SK-MEL-5 (cell line): ENCODE measurements at regions not wholly inside any gene's neighbourhood (a gene's known extent, or its start where the extent isn't known, plus 50 kb on each side); places are given as distances from the start of the nearest gene placed in this dataset.

ENCODE experiments used
- DNase-seq: peaks from one replicate; pipeline ENCODE4 v3.0.0-alpha.2; 2016; ENCODE audit warnings: low read depth, low spot score
- in situ Hi-C: cut with HindIII; loops from 2 replicates; pipeline ENCODE4 v1.10.0; 2016; ENCODE audit warnings: low sequenced_read_pairs, high pct_unique_total_duplicates, low pct_unique_long_range_greater_than_20kb

- DNase-seq = peak; percentile 8
- in situ Hi-C loops = no loop called here
Measured at GRCh38 chr13:47148543-47148942, 251.7 kb upstream of the HTR2A start.

GRCh38 chr13:47147812-47148119 is 250.9 kb upstream of the HTR2A start:
- in situ Hi-C loops = no loop called here
- no peak for DNase-seq

- in situ Hi-C loops = no loop called here
- no peak for DNase-seq
Measured at GRCh38 chr13:47146991-47147811, 250.3 kb upstream of the HTR2A start.

DNA sequence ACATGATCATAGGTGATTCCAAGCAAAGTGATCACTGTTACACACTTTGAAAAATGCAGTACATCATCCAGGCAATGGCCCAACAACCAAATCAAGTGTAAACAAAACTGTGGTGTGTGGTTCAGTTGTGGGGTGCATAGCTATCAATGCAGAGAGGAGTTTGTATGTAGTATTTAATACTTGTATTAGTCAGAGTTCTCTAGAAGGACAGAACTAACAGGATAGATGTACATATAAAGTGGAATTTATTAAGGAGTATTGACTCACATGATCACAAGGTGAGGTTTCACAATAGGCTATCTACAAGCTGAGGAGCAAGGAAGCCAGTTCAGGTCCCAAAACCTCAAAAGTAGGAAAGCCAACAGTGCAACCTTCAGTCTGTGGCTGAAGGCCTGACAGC is 249.3 kb upstream of the HTR2A start:
- DNase-seq = no peak

GRCh38 chr13:47144782-47145181 is 247.9 kb upstream of the HTR2A start:
- in situ Hi-C loops = no loop called here
- DNase-seq = no peak

More for the DNA sequence above, 249.3 kb upstream of the HTR2A start:
- in situ Hi-C loops = no loop called here

DNA sequence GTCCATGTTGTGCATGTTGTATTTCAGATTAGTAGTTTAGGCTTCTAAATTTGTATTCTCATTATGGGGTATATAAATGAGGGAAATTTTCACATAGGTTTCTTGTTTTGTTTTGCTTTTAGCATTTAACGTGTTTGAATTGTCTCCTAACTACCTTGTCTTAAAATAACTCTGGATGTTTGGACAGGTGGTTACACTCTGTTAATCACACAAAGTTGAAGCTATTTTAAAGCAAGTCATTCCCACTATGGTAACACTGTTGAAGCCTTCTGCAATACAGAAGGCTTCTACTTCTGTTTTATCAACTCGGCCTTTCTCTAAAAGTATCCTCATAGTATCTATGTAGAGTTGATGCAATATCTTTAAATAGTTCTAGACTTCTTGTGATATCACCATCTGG is 245.3 kb upstream of the HTR2A start:
- no peak for DNase-seq
- in situ Hi-C loops = no loop called here

DNA sequence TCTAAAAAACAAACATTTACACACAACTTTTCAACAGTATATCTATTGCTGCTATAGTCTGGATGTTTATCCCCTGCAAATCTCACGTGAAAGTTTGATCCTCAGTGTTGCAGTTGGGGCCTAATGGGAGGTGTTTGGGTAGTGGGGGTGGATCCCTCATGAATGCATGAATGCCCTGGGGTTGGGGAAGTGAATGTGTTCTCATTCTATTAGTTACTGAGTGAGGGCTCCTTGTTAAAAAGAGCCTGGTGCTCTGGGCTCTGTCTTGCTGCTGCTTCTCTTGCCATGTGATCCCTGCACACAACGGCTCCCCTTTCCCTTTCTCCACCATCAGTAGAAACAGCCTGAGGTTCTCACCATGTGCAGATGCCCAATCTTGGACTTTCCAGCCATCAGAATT is 242.7 kb upstream of the HTR2A start:
- in situ Hi-C loops = no loop called here
- no peak for DNase-seq

GRCh38 chr13:47136504-47136941 is 239.7 kb upstream of the HTR2A start:
- DNase-seq = no peak
- in situ Hi-C loops = no loop called here

DNA sequence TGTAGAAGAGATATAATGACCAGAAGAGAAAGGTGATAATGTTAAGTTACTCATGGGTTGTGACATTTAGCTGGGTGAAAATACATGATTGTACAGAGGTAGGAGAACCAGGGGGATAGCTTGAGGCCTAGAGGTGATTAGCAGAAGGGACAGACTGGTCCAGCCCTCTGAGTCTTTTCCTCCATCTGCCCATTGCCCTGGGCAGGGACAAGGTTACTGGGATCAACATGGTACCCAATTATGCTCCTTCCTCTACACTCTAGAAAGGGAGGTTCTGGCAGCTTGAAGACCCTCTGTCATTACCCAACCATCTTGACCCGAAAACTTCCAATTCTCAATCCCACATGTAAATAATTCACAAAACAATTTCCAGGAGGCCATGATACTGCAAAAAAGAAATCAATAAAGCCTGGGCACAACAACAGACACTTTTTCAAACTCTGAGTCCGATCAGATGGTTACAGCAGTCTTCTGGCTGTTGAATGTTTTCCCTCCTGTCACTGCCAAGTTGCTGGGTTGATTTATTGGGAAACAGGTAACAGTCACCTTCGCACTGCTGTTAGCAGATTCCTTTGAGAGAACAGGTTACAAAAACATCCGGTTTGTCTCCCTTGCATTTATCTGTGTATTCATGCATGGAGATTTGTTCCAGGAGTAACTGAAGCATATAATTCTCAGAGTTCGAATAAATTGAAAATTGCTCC is 239.1 kb upstream of the HTR2A start:
- no peak for DNase-seq
- in situ Hi-C loops = no loop called here

DNA sequence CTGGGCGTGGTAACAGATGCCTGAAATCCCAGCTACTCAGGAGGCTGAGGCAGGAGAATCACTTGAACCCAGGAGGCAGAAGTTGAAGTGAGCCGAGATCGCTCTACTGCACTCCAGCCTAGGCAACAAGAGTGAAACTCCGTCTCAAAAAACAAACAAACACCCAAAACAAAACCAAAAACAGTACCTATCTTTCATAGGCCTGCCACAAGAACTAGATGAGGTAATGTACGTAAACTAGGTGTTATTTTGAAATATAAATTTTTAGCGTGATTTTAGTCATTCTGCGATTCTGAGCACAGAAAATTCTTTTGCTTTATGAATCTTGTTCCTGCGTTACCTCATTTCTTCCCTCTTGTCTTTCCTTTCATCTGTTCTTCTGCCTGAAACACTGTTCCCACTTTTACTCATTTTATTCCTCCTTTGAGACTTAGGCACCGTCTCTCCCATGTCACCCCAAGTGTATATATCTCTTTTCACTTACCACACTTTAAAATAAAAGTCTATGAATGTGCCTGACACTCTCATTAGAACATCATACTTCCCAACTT is 238.2 kb upstream of the HTR2A start:
- in situ Hi-C loops = no loop called here

GRCh38 chr13:47133011-47133445 is 236.2 kb upstream of the HTR2A start:
- DNase-seq = no peak
- in situ Hi-C loops = no loop called here

More for the DNA sequence above, 238.2 kb upstream of the HTR2A start:
- DNase-seq = no peak

DNA sequence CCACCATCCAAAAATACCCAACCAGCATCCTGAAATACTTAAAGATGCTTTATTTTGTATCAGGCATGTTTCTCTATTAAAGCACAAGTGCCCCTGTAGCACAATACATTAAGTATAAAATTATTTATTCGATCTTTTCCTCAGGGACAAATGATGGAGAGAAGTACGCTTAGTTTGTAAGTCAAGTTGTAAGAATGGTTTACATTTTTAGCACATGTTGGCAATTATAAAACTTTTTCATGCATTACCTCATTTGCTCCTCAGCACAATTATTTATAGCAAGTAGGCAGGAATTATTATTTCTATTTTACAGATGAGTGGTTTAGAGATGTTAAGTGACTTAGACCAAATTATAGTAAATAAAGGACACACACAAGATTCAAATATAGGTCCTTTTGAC is 232.6 kb upstream of the HTR2A start:
- no peak for DNase-seq
- in situ Hi-C loops = no loop called here

- DNase-seq = peak; percentile 19
- in situ Hi-C loops = no loop called here
Measured at GRCh38 chr13:47126432-47126831, 229.6 kb upstream of the HTR2A start.

- in situ Hi-C loops = no loop called here
- DNase-seq = no peak
Measured at GRCh38 chr13:47121092-47121763, 224.4 kb upstream of the HTR2A start.

DNA sequence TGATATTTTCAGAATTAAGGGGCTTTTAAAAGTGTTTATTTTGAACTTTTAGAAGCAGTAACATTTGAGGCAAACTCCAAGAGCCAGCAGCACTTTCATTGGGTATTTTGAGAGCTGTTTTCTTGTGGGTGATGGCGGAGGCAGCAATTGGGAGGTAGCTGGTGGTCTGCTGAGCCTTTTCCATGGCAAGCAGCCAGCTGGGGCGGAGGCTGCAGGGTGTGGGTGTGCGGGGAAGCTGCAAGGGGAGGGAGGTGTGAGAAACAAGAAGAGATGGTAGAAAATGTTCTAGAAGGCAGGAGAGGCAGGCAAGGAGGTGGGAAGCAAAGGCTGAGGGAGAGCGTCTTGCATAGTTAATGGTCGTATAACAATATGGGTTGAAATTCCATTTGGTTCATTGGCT is 223.4 kb upstream of the HTR2A start:
- no peak for DNase-seq
- in situ Hi-C loops = no loop called here

GRCh38 chr13:47119575-47120235 is 222.9 kb upstream of the HTR2A start:
- in situ Hi-C loops = no loop called here

DNA sequence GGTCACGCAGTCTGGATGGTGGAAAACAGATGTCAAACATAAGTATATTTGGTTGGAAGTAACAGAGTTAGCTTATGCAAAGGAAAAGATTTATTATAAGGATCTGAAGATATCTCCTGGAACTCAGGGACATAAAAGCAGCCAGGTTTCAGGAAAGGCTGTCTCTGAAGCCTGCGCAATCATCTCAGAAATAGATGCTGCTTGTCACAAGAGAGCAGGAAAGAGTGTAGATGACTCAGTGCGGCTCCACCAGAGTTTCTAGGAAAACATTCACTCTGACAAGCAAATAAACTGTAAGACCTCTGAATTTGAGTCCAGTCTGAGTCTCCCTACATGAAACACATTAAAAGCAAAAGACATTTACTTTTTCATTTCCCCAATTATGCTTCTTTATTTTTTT is 220.4 kb upstream of the HTR2A start:
- DNase-seq = no peak
- in situ Hi-C loops = no loop called here

More at GRCh38 chr13:47119575-47120235, 222.9 kb upstream of the HTR2A start:
- DNase-seq = no peak

DNA sequence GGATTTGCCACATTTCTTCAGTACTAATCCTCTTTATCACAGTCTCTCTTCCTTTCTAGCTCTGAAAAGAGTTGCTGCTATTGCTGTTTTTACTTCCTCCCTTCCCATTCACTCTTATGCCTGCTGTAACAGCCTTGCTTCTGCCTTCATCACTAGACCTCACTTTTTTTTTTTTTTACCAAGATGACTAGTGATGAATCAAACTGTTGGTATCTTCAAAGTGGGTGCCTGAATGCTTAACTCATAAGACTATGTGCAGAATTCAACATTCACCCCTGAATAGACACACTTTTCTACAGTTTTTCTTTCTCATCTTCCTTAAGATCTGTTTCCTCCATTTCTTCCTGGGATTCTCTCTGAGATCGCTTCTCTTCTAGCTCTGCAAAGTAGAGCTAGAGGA is 217.2 kb upstream of the HTR2A start:
- in situ Hi-C loops = no loop called here
- no peak for DNase-seq
